ENCODE measurements at regions not wholly inside any gene's neighbourhood (a gene's known extent, or its start where the extent isn't known, plus 50 kb on each side); places are given as distances from the start of the nearest gene placed in this dataset.

- TF ChIP-seq, protein P1, sequence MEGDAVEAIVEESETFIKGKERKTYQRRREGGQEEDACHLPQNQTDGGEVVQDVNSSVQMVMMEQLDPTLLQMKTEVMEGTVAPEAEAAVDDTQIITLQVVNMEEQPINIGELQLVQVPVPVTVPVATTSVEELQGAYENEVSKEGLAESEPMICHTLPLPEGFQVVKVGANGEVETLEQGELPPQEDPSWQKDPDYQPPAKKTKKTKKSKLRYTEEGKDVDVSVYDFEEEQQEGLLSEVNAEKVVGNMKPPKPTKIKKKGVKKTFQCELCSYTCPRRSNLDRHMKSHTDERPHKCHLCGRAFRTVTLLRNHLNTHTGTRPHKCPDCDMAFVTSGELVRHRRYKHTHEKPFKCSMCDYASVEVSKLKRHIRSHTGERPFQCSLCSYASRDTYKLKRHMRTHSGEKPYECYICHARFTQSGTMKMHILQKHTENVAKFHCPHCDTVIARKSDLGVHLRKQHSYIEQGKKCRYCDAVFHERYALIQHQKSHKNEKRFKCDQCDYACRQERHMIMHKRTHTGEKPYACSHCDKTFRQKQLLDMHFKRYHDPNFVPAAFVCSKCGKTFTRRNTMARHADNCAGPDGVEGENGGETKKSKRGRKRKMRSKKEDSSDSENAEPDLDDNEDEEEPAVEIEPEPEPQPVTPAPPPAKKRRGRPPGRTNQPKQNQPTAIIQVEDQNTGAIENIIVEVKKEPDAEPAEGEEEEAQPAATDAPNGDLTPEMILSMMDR (IDR thresholded peaks at IDR 0.05; ENCODE audit: low read depth, low read length) = no peak
- no peak for TF ChIP-seq POLR2A (IDR thresholded peaks at IDR 0.05; ENCODE audit: extremely low read depth, insufficient read length)
These were observed 238.4 kb downstream of the BRD1 start for GRCh38 chr22:49589301-49589700.

All from NB4 (cell line).